Adrenal gland (tissue), 9 donors: ENCODE measurements at regions not wholly inside any gene's neighbourhood (a gene's known extent, or its start where the extent isn't known, plus 50 kb on each side); places are given as distances from the start of the nearest gene placed in this dataset.

Source experiments
- DNase-seq, 7 donors: peaks; one replicate each; pipeline ENCODE4 v3.0.0-alpha.2; 2019 to 2020
- H3K27ac ChIP-seq, 5 donors: fragments of 200-600 bp; sonication (generic) in 4 of 5; 1 replicate in 3 of 5; 2 replicates in 2 of 5; pipeline versions ENCODE4 v1.5.1 to v1.8.0; 2016 to 2020; ENCODE audit warnings: mild to moderate bottlenecking in 1 of 5
- H3K27me3 ChIP-seq: fragments of 200-600 bp; 2 replicates; pipeline ENCODE4 v1.8.0; 2021
- H3K36me3 ChIP-seq, 2 donors: fragments of 200-600 bp; replicated peaks in 1 of 2; 1 replicate in 1 of 2; 2 replicates in 1 of 2; pipeline versions ENCODE4 v1.5.1 to v1.8.0; 2018 to 2022
- H3K4me1 ChIP-seq, 2 donors: fragments of 200-600 bp; replicated peaks in 1 of 2; 1 replicate in 1 of 2; 2 replicates in 1 of 2; pipeline versions ENCODE4 v1.5.1 to v1.8.0; 2018 to 2021
- H3K4me3 ChIP-seq, 4 donors: fragments of 200-600 bp; sonication (generic) in 3 of 4; one replicate each; pipeline ENCODE4 v1.5.1; 2016 to 2018
- H3K9me3 ChIP-seq, 3 donors: fragments of 200-600 bp; sonication (generic) in 1 of 3; replicated peaks in 1 of 3; 1 replicate in 2 of 3; 2 replicates in 1 of 3; pipeline versions ENCODE4 v1.5.1 to v1.8.0; 2016 to 2021
- CTCF ChIP-seq, 6 experiments: fragments of 450-650 bp in 4 of 6; fragments of 200-600 bp in 2 of 6; sonication (generic) in 1 of 6; IDR thresholded peaks; 1 replicate in 5 of 6; 2 replicates in 1 of 6; pipeline versions ENCODE4 v1.5.1 to v1.8.0; 2016 to 2021; ENCODE audit warnings: antibody characterized with exemption in 6 of 6, mild to moderate bottlenecking in 2 of 6, moderate library complexity in 1 of 6
- POLR2A ChIP-seq, 2 donors: fragments of 450-650 bp; IDR thresholded peaks; one replicate each; pipeline ENCODE4 v1.6.1; 2017; ENCODE audit warnings: antibody characterized with exemption in 2 of 2, mild to moderate bottlenecking in 2 of 2, moderate library complexity in 1 of 2
- WGBS, 4 donors: extraction: QIAGEN DNeasy Blood & Tissue Kit in 2 of 4; methylation state at CpG; one replicate each; pipeline versions ENCODE4 v1.1.5 to v1.1.7; 2013 to 2017; 5-methylcytosine and 5-hydroxymethylcytosine counted together
- intact Hi-C, 2 donors: fragments of 100-400 bp; cut with DNase I; formaldehyde crosslinking; loops; one replicate each; pipeline versions ENCODE4 v1.14.1 to v1.15.0; 2022 to 2023
- donor health status: healthy with polysubstance abuse.
- donor health status: Bipolar disorder and iron deficiency.
- donor health status: DM: yes; HTN: yes; CAD: no.
- donor health status: DM: no; HTN: no; CAD: no.
- donor health status: DM: no; HTN: no; CAD: no.

DNA sequence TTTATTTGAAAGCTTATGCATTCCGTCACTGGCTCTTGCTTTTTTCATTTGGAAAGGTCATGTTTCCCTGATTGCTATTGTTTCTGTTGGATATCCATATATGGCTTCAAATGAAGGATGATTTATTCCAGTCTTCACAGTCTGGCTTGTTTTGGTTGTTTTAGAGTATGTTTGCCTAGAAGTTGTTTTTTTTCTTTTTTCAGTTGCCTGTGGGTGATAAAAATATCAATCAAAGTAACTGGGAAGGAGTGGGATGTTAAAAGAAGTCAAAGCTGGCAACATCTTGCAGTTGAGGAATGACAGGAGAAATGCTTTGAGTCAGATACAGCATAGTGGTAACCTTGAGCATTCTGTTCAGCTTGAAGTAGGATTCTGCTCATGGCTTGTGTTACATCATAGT, 610.5 kb downstream of the PLOD2 start:
- Histone ChIP-seq H3K9me3 (no peaks in the 10 kb centered on the region), H3K36me3 (no peaks in the 10 kb centered on the region), H3K27ac (no peak overlapping the region), H3K4me1 (no peaks in the 10 kb centered on the region), H3K27me3 (no peaks in the 10 kb centered on the region), H3K4me3 (no peak overlapping the region)
- WGBS, 4 donors: 0% methylated on average over 1 of the region's 1 CpG
- intact Hi-C loops: no loop called here
- TF ChIP-seq POLR2A (IDR thresholded peaks at IDR 0.05): no peak
- no peak for TF ChIP-seq CTCF (IDR thresholded peaks at IDR 0.05)
- DNase-seq: no peak

- H3K27ac ChIP-seq: no peak overlapping the region
- no peaks in the 10 kb centered on the region for H3K27me3 ChIP-seq
- DNase-seq: no peak
- TF ChIP-seq CTCF (IDR thresholded peaks at IDR 0.05): no peak
- H3K4me1 ChIP-seq: no peaks in the 10 kb centered on the region
- no peak overlapping the region for H3K4me3 ChIP-seq
- 13 to 22% (median 20%) methylated on average over 2 of the region's 2 CpGs for WGBS, 4 donors
- H3K9me3 ChIP-seq: no peaks in the 10 kb centered on the region
- H3K36me3 ChIP-seq: no peaks in the 10 kb centered on the region
- intact Hi-C loops: no loop called here
Measured at GRCh38 chr3:145557405-145557804, 603.6 kb downstream of the PLOD2 start.

- Histone ChIP-seq H3K27me3 (no peaks in the 10 kb centered on the region), H3K27ac (no peak overlapping the region), H3K4me3 (no peak overlapping the region), H3K36me3 (no peaks in the 10 kb centered on the region), H3K9me3 (no peaks in the 10 kb centered on the region), H3K4me1 (no peaks in the 10 kb centered on the region)
- DNase-seq: no peak
- 56 to 76% (median 61%) methylated on average over 1 of the region's 1 CpG for WGBS, 4 donors
- intact Hi-C loops: no loop called here
- TF ChIP-seq POLR2A (IDR thresholded peaks at IDR 0.05) (no peak), CTCF (IDR thresholded peaks at IDR 0.05) (no peak)
Measured at GRCh38 chr3:145578471-145578870, 582.5 kb downstream of the PLOD2 start.

- Histone ChIP-seq H3K9me3 (no peaks in the 10 kb centered on the region), H3K36me3 (no peaks in the 10 kb centered on the region), H3K27ac (no peak overlapping the region), H3K4me1 (no peaks in the 10 kb centered on the region), H3K4me3 (no peak overlapping the region), H3K27me3 (no peaks in the 10 kb centered on the region)
- TF ChIP-seq POLR2A (IDR thresholded peaks at IDR 0.05): no peak
- TF ChIP-seq CTCF (IDR thresholded peaks at IDR 0.05): no peak
- intact Hi-C loops: no loop called here
- DNase-seq: no peak
Measured at GRCh38 chr3:145581694-145582093, 579.3 kb downstream of the PLOD2 start.
